ENCODE measurements at regions not wholly inside any gene's neighbourhood (a gene's known extent, or its start where the extent isn't known, plus 50 kb on each side); places are given as distances from the start of the nearest gene placed in this dataset.

- CTCF ChIA-PET = no interaction called here
- ATAC-seq (no peak), DNase-seq (no peak)
- H3K27ac Mint-ChIP-seq = no peak overlapping the region
- POLR2A ChIA-PET = no interaction called here
- H3K4me3 Mint-ChIP-seq = no peak overlapping the region
- H3K36me3 Mint-ChIP-seq (ENCODE audit: low read depth) = no peaks in the 10 kb centered on the region
- no peak for TF ChIP-seq CTCF (IDR thresholded peaks at IDR 0.05)
- no peaks in the 10 kb centered on the region for H3K27me3 Mint-ChIP-seq
- intact Hi-C loops (cut with micrococcal nuclease) = no loop called here
- no peaks in the 10 kb centered on the region for H3K9me3 Mint-ChIP-seq
- peaks cover 3% of the 10 kb centered on the region for H3K4me1 Mint-ChIP-seq (ENCODE audit: low read depth)
Measured at GRCh38 chr19:5217171-5217570, 123.4 kb downstream of the PTPRS start.

- Mint-ChIP-seq H3K36me3 (ENCODE audit: low read depth) (no peaks in the 10 kb centered on the region), H3K27me3 (no peaks in the 10 kb centered on the region), H3K27ac (no peak overlapping the region), H3K4me1 (ENCODE audit: low read depth) (peaks cover 3% of the 10 kb centered on the region), H3K4me3 (no peak overlapping the region), H3K9me3 (no peaks in the 10 kb centered on the region)
- POLR2A ChIA-PET = no interaction called here
- CTCF ChIA-PET = no interaction called here
- no peak for TF ChIP-seq CTCF (IDR thresholded peaks at IDR 0.05)
- DNase-seq = peak; percentile 29
- intact Hi-C loops (cut with micrococcal nuclease) = no loop called here
- no peak for ATAC-seq
Measured at GRCh38 chr19:5216141-5216847, 124.3 kb downstream of the PTPRS start.

- Mint-ChIP-seq H3K4me3 (no peak overlapping the region), H3K27ac (no peak overlapping the region), H3K9me3 (no peaks in the 10 kb centered on the region), H3K27me3 (no peaks in the 10 kb centered on the region), H3K36me3 (ENCODE audit: low read depth) (peaks cover 3% of the 10 kb centered on the region), H3K4me1 (ENCODE audit: low read depth) (peaks cover 3% of the 10 kb centered on the region)
- ATAC-seq (no peak), DNase-seq (no peak)
- no peak for TF ChIP-seq CTCF (IDR thresholded peaks at IDR 0.05)
- intact Hi-C loops (cut with micrococcal nuclease) = no loop called here
- ChIA-PET CTCF (no interaction called here), POLR2A (no interaction called here)
Measured at GRCh38 chr19:5215431-5215830, 125.2 kb downstream of the PTPRS start.

- ChIA-PET CTCF (no interaction called here), POLR2A (no interaction called here)
- intact Hi-C loops (cut with micrococcal nuclease) = no loop called here
- Mint-ChIP-seq H3K36me3 (ENCODE audit: low read depth) (peaks cover 3% of the 10 kb centered on the region), H3K9me3 (no peaks in the 10 kb centered on the region), H3K4me3 (no peak overlapping the region), H3K27me3 (no peaks in the 10 kb centered on the region), H3K27ac (no peak overlapping the region), H3K4me1 (ENCODE audit: low read depth) (peaks cover 3% of the 10 kb centered on the region)
- ATAC-seq (no peak), DNase-seq (no peak)
- TF ChIP-seq CTCF (IDR thresholded peaks at IDR 0.05) = no peak
Measured at GRCh38 chr19:5214902-5215301, 125.7 kb downstream of the PTPRS start.

GRCh38 chr19:5214371-5214770, 126.2 kb downstream of the PTPRS start:
- Mint-ChIP-seq H3K36me3 (ENCODE audit: low read depth) (peaks cover 3% of the 10 kb centered on the region), H3K4me1 (ENCODE audit: low read depth) (peaks cover 3% of the 10 kb centered on the region), H3K27me3 (no peaks in the 10 kb centered on the region), H3K27ac (no peak overlapping the region), H3K9me3 (no peaks in the 10 kb centered on the region), H3K4me3 (no peak overlapping the region)
- DNase-seq (no peak), ATAC-seq (no peak)
- ChIA-PET CTCF (interaction anchor here (1.1 kb wide), 1 partner anchor 44 kb away, joined by 3 read pairs; no protein-coding TSS in a partner anchor), POLR2A (no interaction called here)
- intact Hi-C loops (cut with micrococcal nuclease) = no loop called here
- no peak for TF ChIP-seq CTCF (IDR thresholded peaks at IDR 0.05)

Measured in activated CD8-positive, alpha-beta T cell treated with anti-CD3 and anti-CD28 coated beads for 36 hours (primary cell).